Midbrain (tissue), 1 donor: ENCODE measurements at regions not wholly inside any gene's neighbourhood (a gene's known extent, or its start where the extent isn't known, plus 50 kb on each side); places are given as distances from the start of the nearest gene placed in this dataset.

Source experiments
- DNase-seq: peaks from one replicate; lab custom pipeline; 2025; lab: John Stamatoyannopoulos, UW

GRCh38 chr7:18081617-18082016 is 54.0 kb upstream of the PRPS1L1 start:
- DNase-seq: no peak

- DNase-seq: no peak
Observed at GRCh38 chr7:18082169-18082568, 54.5 kb upstream of the PRPS1L1 start.

GRCh38 chr7:18086165-18087025 is 58.7 kb upstream of the PRPS1L1 start:
- DNase-seq: no peak

- DNase-seq: no peak
Observed at GRCh38 chr7:18087026-18087686, 59.5 kb upstream of the PRPS1L1 start.

- no peak for DNase-seq
Observed at GRCh38 chr7:18087687-18088078, 60.0 kb upstream of the PRPS1L1 start.

- no peak for DNase-seq
Observed at GRCh38 chr7:18096087-18096486, 68.4 kb upstream of the PRPS1L1 start.

- no peak for DNase-seq
Observed at GRCh38 chr7:18102576-18102975, 74.9 kb upstream of the PRPS1L1 start.

- DNase-seq: no peak
Observed at GRCh38 chr7:18103436-18104218, 76.0 kb upstream of the PRPS1L1 start.

GRCh38 chr7:18109762-18110161 is 82.1 kb upstream of the PRPS1L1 start:
- no peak for DNase-seq

GRCh38 chr7:18116661-18117060 is 89.0 kb upstream of the PRPS1L1 start:
- DNase-seq: no peak

GRCh38 chr7:18117482-18117881 is 89.8 kb upstream of the PRPS1L1 start:
- DNase-seq: no peak

- DNase-seq: no peak
Observed at GRCh38 chr7:18119985-18120384, 92.3 kb upstream of the PRPS1L1 start.

- DNase-seq: no peak
Observed at GRCh38 chr7:18123508-18124239, 96.0 kb upstream of the PRPS1L1 start.

GRCh38 chr7:18125476-18125875 is 97.8 kb upstream of the PRPS1L1 start:
- no peak for DNase-seq

- no peak for DNase-seq
Observed at GRCh38 chr7:18126281-18126680, 98.6 kb upstream of the PRPS1L1 start.

- no peak for DNase-seq
Observed at GRCh38 chr7:18128846-18129245, 101.2 kb upstream of the PRPS1L1 start.

- DNase-seq: no peak
Observed at GRCh38 chr7:18132811-18133210, 105.2 kb upstream of the PRPS1L1 start.

GRCh38 chr7:18133921-18134320 is 106.3 kb upstream of the PRPS1L1 start:
- no peak for DNase-seq

- DNase-seq: peak; percentile 18
Observed at GRCh38 chr7:18140943-18141342, 113.3 kb upstream of the PRPS1L1 start.

GRCh38 chr7:18144166-18144565 is 116.5 kb upstream of the PRPS1L1 start:
- DNase-seq: no peak

- no peak for DNase-seq
Observed at GRCh38 chr7:18145160-18145559, 117.5 kb upstream of the PRPS1L1 start.

- DNase-seq: no peak
Observed at GRCh38 chr7:18151422-18151821, 123.8 kb upstream of the PRPS1L1 start.
